Upper lobe of left lung (tissue), 6 donors: ENCODE measurements at regions not wholly inside any gene's neighbourhood (a gene's known extent, or its start where the extent isn't known, plus 50 kb on each side); places are given as distances from the start of the nearest gene placed in this dataset.

Source experiments
- ATAC-seq, 2 donors: fragments of 200-7000 bp; cut with Tn5 transposase; one replicate each; pipeline ENCODE4 v1.9.1; 2022; ENCODE audit warnings: mild to moderate bottlenecking in 2 of 2, moderate library complexity in 2 of 2; ENCODE audit not compliant: low FRiP score in 2 of 2
- DNase-seq, 2 donors: peaks; one replicate each; pipeline ENCODE4 v3.0.0-alpha.2; 2019 to 2020
- H3K27ac ChIP-seq, 4 donors: fragments of 200-600 bp; sonication (generic); one replicate each; pipeline ENCODE4 v1.5.1; 2016 to 2019
- H3K27me3 ChIP-seq, 4 donors: fragments of 200-600 bp; sonication (generic); one replicate each; pipeline ENCODE4 v1.5.1; 2017 to 2019
- H3K36me3 ChIP-seq, 4 donors: fragments of 200-600 bp; sonication (generic); one replicate each; pipeline ENCODE4 v1.5.1; 2016 to 2019
- H3K4me1 ChIP-seq, 4 donors: fragments of 200-600 bp; sonication (generic); one replicate each; pipeline ENCODE4 v1.5.1; 2018 to 2019
- H3K4me3 ChIP-seq, 4 donors: fragments of 200-600 bp; sonication (generic); one replicate each; pipeline ENCODE4 v1.5.1; 2017 to 2019; ENCODE audit warnings: mild to moderate bottlenecking in 2 of 4, moderate library complexity in 1 of 4
- H3K9me3 ChIP-seq, 4 donors: fragments of 200-600 bp; sonication (generic); one replicate each; pipeline ENCODE4 v1.5.1; 2018 to 2019
- EP300 ChIP-seq, 4 donors: sonication (generic); formaldehyde crosslinking; IDR thresholded peaks; one replicate each; pipeline ENCODE4 v1.5.1; 2017; ENCODE audit warnings: antibody characterized with exemption in 4 of 4, control low read depth in 2 of 4
- POLR2A ChIP-seq, 4 donors: fragments of 450-650 bp; IDR thresholded peaks; one replicate each; pipeline ENCODE4 v1.5.1; 2016 to 2017; ENCODE audit warnings: antibody characterized with exemption in 4 of 4, mild to moderate bottlenecking in 2 of 4
- POLR2AphosphoS5 ChIP-seq, 2 donors: sonication (generic); formaldehyde crosslinking; IDR thresholded peaks; one replicate each; pipeline ENCODE4 v1.5.1; 2017; ENCODE audit warnings: antibody characterized with exemption in 2 of 2
- WGBS, 2 donors: methylation state at CpG; one replicate each; pipeline ENCODE4 v1.1.5; 2017 to 2018; 5-methylcytosine and 5-hydroxymethylcytosine counted together
- TF ChIP-seq, protein P1 (sequence below), 6 experiments: fragments of 450-650 bp in 4 of 6; fragments of 200-600 bp in 2 of 6; sonication (generic) in 2 of 6; IDR thresholded peaks; one replicate each; pipeline ENCODE4 v1.5.1; 2016 to 2019; ENCODE audit warnings: antibody characterized with exemption in 6 of 6
- donor health status: DM: no; HTN: no; CAD: no; lungs with moderate emphysema.
- donor health status: DM: no; HTN: yes; CAD: no; lungs with severe emphysema.

DNA sequence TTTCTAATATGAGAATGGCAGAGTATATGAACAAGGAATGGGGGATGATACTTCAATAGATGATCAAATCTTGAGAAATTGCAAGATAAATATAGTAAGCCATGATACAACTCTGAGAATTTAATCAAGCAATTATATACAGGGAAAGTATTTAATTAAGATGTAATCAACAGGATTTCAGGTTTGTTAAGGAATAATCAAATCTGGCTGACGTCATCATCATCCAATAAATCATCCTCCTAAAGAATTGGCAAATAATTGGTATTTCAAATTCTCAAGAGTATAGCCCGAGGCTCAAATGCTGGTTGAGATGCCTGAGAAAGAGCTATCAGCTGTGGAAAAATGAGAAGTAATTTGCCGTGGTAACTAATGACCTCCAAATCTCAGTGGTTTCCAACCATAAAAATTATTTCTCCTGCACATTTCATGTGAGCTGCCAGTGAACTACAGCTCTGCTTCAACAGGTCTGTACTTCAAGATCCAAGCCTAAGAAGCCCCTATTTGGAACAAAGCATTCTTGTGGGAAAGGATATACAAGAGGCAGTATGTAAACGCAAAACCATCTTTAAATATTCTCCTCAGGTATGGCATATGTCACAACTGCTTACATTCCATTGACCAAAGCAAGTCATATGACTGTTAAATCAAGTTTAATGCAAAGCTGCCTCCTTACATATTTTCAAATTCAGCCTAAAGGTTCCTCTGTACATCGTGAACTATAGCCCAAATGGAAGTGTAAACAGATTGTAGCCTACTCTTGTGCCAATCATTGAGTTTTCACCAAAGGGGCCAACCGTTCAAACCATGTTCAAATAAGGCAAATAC, 503.0 kb downstream of the KIF20B start:
- H3K27ac ChIP-seq: no peak overlapping the region
- TF ChIP-seq, protein P1, sequence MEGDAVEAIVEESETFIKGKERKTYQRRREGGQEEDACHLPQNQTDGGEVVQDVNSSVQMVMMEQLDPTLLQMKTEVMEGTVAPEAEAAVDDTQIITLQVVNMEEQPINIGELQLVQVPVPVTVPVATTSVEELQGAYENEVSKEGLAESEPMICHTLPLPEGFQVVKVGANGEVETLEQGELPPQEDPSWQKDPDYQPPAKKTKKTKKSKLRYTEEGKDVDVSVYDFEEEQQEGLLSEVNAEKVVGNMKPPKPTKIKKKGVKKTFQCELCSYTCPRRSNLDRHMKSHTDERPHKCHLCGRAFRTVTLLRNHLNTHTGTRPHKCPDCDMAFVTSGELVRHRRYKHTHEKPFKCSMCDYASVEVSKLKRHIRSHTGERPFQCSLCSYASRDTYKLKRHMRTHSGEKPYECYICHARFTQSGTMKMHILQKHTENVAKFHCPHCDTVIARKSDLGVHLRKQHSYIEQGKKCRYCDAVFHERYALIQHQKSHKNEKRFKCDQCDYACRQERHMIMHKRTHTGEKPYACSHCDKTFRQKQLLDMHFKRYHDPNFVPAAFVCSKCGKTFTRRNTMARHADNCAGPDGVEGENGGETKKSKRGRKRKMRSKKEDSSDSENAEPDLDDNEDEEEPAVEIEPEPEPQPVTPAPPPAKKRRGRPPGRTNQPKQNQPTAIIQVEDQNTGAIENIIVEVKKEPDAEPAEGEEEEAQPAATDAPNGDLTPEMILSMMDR (IDR thresholded peaks at IDR 0.05): no peak
- TF ChIP-seq POLR2A (IDR thresholded peaks at IDR 0.05): no peak
- no peak for TF ChIP-seq POLR2AphosphoS5 (IDR thresholded peaks at IDR 0.05)
- no peak for TF ChIP-seq EP300 (IDR thresholded peaks at IDR 0.05)

DNA sequence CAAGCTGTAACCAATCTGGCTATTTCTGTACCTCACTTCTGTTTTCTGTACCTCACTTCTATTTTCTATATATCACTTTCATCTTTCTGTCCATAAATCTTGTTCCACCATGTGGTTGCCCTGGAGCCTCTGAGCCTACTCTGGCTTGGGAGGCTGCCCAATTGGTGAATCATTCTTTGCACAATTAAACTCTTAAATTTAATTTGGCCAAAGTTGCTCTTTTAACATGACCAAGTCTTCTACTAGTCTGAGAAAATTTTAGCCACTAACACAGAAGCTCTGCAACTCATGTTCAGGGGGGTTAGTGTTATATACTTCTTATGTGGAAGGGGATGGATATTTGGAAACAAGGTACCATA, 503.5 kb downstream of the KIF20B start:
- Histone ChIP-seq H3K9me3 (no peaks in the 10 kb centered on the region), H3K36me3 (no peaks in the 10 kb centered on the region), H3K27me3 (no peaks in the 10 kb centered on the region), H3K27ac (no peak overlapping the region), H3K4me3 (no peak overlapping the region), H3K4me1 (no peaks in the 10 kb centered on the region)
- ATAC-seq (no peak), DNase-seq (no peak)
- TF ChIP-seq, protein P1 (IDR thresholded peaks at IDR 0.05): no peak
- no peak for TF ChIP-seq POLR2AphosphoS5 (IDR thresholded peaks at IDR 0.05)
- TF ChIP-seq EP300 (IDR thresholded peaks at IDR 0.05): no peak
- TF ChIP-seq POLR2A (IDR thresholded peaks at IDR 0.05): no peak

More for the DNA sequence above, 503.0 kb downstream of the KIF20B start:
- no peak for DNase-seq
- no peaks in the 10 kb centered on the region for H3K9me3 ChIP-seq
- H3K36me3 ChIP-seq: no peaks in the 10 kb centered on the region
- H3K27me3 ChIP-seq: no peaks in the 10 kb centered on the region
- H3K4me1 ChIP-seq: no peaks in the 10 kb centered on the region
- H3K4me3 ChIP-seq: no peak overlapping the region
- no peak for ATAC-seq
- WGBS, 2 donors: 71 to 77% methylated on average over 6 of the region's 6 CpGs

GRCh38 chr10:90205340-90205739, 503.9 kb downstream of the KIF20B start:
- 90 to 91% methylated on average over 3 of the region's 3 CpGs for WGBS, 2 donors
- no peaks in the 10 kb centered on the region for H3K36me3 ChIP-seq
- H3K4me3 ChIP-seq: no peak overlapping the region
- no peaks in the 10 kb centered on the region for H3K27me3 ChIP-seq
- no peak for TF ChIP-seq EP300 (IDR thresholded peaks at IDR 0.05)
- no peak for TF ChIP-seq POLR2A (IDR thresholded peaks at IDR 0.05)
- TF ChIP-seq POLR2AphosphoS5 (IDR thresholded peaks at IDR 0.05): no peak
- TF ChIP-seq, protein P1 (IDR thresholded peaks at IDR 0.05): no peak
- H3K27ac ChIP-seq: no peak overlapping the region
- H3K4me1 ChIP-seq: no peaks in the 10 kb centered on the region
- ATAC-seq (no peak), DNase-seq (no peak)
- H3K9me3 ChIP-seq: no peaks in the 10 kb centered on the region

DNA sequence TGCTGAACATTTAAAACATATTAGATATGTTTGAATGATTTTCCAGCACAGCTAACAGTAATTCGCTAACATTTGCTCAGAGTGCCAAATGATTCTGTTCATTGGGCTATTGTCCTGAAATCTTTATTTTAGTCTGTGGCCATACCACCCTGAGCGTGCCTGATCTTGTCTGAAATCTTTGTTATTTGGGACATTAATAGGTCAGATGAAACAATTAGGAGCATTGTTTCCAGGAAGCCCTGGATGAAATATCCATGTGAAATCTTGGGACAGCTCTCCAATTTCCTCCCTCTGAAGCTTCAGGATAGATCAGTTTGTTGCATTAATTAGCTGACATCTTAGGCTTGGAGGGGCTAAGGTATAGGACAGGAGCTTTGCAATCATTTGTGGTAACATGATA, 512.0 kb downstream of the KIF20B start:
- no peaks in the 10 kb centered on the region for H3K36me3 ChIP-seq
- ATAC-seq: no peak
- H3K27me3 ChIP-seq: no peaks in the 10 kb centered on the region
- H3K4me1 ChIP-seq: no peaks in the 10 kb centered on the region
- H3K4me3 ChIP-seq: no peak overlapping the region
- TF ChIP-seq, protein P1 (IDR thresholded peaks at IDR 0.05): no peak
- H3K9me3 ChIP-seq: no peaks in the 10 kb centered on the region
- no peak overlapping the region for H3K27ac ChIP-seq
- 82% methylated on average over 2 of the region's 2 CpGs for WGBS, 2 donors
- DNase-seq: no peak

DNA sequence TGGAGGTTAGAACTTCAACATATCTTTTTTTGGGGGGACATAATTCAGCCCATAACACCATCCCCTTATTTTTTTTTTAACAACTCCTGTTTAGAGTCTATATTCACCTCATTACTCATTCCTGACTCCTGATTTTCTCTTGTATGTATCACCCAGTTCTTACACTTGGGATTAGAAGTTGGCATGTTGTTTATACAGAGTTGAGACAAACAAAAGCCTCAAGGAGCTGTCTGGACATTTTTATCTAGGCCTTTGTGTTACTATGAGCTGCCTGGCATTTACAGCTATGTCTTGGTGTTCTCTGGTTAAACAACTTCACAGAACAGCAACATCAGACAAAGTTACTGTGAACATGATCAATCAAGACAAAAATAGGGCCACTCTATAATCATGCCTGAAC, 517.5 kb downstream of the KIF20B start:
- H3K27me3 ChIP-seq: no peaks in the 10 kb centered on the region
- TF ChIP-seq, protein P1 (IDR thresholded peaks at IDR 0.05): no peak
- TF ChIP-seq POLR2A (IDR thresholded peaks at IDR 0.05): no peak
- TF ChIP-seq EP300 (IDR thresholded peaks at IDR 0.05): no peak
- no peak for TF ChIP-seq POLR2AphosphoS5 (IDR thresholded peaks at IDR 0.05)
- H3K9me3 ChIP-seq: no peaks in the 10 kb centered on the region
- DNase-seq (no peak), ATAC-seq (no peak)
- no peaks in the 10 kb centered on the region for H3K4me1 ChIP-seq
- H3K27ac ChIP-seq: no peak overlapping the region
- no peak overlapping the region for H3K4me3 ChIP-seq
- no peaks in the 10 kb centered on the region for H3K36me3 ChIP-seq
